ENCODE measurements at regions not wholly inside any gene's neighbourhood (a gene's known extent, or its start where the extent isn't known, plus 50 kb on each side); places are given as distances from the start of the nearest gene placed in this dataset.
"Not testable (repeated sequence)": the region's sequence is repeated elsewhere in the genome, so short reads cannot be mapped to it uniquely, and the experiment has no call there.

DNA sequence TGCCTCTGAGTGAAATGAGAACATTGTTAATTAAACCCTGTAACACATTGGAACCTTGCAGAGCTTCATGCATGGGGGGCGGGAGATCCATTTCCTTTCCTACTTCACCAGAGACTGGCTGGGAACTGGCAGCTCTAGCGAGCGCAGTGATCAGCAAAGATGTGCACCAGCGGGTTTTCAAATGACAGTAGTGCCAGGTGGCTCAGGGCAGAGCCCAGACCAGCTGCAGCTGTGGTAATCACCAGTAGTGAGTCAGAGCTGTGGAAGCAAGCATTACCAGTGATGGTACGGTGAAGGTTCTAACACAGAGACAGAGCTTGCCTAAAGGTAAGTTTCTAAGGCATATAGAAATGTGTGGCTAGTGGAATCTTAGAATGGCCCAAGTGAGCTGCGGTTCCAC is 1009.7 kb upstream of the CELF2 start:
- DNase-seq (ENCODE audit: low read depth in 2 of 2): no peak

DNA sequence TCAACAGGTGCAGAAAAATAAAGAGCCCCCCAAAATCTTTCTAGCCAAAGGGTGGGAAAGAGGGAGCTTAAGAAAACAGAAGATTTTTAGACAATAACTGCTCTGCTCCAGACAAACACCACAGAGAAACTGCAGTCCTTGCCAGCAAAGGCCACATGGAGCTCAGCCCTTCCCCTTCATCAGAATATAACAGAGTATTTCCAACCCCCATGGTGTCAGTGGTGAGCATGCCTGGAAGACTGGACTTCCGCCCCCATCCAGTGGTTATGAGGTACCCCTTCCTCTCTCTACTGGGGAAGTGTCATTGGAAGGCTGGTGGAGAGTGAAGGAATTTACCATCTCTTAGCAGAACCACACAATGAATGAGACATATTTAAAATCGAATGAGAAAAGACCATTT is 1007.3 kb upstream of the CELF2 start:
- no peak for DNase-seq (ENCODE audit: low read depth in 2 of 2)

DNA sequence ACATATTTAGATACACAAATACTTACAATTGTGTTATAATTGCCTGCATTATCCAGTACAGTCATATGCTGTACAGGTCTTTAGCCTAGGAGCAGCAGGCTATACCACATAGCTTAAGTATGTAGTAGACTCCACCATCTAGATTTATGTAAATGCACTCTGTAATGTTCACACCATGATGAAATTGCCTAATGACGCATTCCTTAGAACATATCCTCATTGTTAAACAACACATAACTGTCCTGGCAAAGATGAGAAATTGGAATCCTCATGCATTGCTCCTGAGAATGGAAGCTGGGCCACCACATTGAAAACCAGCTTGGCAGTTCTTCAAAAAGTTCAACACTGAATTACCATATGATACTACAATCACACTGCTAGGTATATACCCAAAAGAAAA is 1002.8 kb upstream of the CELF2 start:
- DNase-seq (ENCODE audit: low read depth in 2 of 2): no peak

DNA sequence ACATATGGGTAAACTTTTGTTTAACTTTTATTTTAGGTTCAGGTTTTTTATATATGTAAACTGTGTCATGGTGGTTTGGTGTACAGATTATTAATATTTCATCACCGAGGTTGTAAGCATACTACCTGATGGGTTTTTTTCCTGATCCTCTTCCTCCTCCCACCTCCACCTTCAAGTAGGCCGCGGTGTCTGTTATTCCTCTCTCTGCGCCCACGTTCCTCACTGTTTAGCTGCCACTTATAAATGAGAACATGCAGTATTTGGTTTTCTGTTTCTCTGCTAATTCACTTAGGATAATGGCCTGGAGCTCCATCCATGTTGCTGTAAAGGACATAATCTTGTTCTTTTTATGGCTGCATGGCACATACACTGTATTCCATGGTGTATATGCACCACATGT is 1000.0 kb upstream of the CELF2 start:
- no peak for DNase-seq (ENCODE audit: low read depth in 2 of 2)

DNA sequence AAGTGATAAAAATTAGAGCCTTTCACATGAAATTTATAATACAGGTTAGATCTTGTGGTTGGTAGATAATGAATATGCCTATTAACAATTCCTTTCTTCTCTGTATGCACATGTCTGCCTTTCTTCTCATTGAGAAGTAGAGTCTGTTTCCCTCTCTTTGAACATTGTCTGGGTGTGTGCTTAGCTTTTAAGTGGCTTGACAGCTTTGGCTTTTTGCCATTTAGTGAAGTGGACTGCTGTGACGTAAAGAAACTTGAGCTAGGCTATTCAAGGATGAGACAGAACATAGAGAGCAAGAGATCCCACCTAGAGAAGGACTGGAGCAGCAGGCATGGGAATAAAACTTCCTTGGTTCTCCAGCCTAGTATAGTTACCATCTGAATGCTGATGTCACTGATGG is 996.7 kb upstream of the CELF2 start:
- DNase-seq (ENCODE audit: low read depth in 2 of 2): no peak

DNA sequence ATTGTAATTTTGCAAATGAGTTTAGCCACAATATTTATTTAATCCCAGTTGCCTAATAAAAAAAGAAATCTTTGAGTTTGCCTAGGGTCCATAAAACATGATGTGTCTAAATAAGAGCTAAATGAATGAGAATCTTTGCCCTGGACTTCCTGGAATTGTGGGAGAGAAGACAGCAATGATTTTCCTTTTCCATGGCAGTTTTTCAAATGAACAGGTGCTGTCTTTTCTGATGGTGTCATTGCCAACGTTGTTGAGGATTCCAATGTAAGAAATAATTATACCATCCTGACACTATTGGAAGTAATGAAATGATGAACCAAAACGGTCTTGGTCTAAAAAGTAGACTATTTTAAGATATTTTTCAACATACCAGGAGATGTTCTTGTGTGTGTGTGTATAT is 984.7 kb upstream of the CELF2 start:
- no peak for DNase-seq (ENCODE audit: low read depth in 2 of 2)

DNA sequence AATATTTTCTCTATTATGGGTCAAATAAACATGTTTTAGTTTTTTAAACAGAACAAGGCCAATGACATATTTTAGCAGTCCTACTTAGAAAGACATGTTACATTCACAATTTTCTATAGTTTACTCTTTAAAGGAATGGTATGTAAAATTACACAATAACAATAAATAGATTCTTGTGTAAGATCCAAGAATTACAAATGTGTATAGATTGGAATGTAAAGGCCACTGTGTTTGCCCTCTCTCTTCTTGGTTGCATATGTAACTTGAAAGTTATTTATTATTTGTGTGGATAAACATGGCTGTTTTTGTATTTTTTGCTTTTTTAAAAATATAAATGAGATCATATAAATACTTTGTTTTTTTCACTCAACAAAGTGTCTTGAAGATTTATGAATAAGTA is 979.3 kb upstream of the CELF2 start:
- no peak for DNase-seq (ENCODE audit: low read depth in 2 of 2)

- no peak for DNase-seq (ENCODE audit: low read depth in 2 of 2)
Observed at GRCh38 chr10:10039595-10039994, 978.1 kb upstream of the CELF2 start.

DNA sequence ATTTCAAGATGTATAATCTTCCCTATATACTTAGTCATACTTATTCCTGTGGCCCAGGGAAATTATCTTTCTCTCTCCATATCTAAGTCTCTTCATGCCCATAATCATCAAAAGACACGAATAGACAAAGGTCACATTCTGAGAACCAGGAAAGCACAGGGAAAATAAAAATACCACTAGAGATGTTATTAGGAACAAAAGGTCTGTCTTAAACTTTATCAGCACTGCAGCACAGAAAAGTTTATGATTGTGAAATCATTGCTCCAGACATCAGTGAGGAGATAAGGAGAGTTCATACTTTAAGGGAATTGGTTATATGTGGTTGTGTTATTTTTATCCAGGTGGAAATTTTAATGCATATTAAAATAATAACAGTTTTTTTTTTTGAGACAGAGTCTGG is 974.6 kb upstream of the CELF2 start:
- no peak for DNase-seq (ENCODE audit: low read depth in 2 of 2)

DNA sequence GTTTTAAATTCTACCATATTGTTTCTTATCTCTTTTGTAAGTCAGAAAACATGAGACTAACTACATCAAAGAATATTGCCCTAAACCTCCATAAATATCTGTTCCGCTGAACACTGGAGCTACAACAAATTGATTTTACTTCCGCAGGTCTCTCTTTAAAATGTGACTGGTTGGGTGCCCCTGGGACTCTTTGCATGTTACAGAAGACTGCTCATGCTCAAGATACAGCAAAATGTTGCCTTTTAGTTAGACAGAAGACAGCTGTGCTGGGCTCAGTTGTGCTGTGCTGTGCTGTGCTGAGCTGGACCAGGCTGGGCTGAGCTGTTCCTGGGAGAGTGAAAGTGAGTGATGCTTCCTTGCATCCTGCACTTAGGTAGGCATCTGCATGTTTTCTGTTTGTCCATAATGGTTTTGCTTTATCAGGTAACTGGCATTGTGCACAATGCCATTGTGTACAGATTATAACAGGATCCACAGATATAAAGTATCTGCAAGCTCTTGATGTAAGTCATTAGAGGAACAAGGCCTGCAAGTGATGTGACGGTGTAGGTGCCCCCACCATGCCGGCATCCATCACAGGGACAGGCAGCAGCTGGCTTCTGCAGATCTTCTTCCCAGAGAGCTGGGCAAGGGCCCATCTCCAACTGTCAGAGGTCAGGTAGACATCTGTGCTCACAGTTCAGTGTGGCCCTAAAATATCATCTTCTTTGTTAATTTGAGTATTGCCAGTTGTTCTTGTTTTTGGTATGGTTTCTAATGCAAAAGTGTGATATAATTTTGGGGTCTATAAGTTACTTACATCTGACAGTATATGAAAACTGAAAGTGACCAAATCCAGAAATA is 972.5 kb upstream of the CELF2 start:
- DNase-seq (ENCODE audit: low read depth in 2 of 2): no peak

DNA sequence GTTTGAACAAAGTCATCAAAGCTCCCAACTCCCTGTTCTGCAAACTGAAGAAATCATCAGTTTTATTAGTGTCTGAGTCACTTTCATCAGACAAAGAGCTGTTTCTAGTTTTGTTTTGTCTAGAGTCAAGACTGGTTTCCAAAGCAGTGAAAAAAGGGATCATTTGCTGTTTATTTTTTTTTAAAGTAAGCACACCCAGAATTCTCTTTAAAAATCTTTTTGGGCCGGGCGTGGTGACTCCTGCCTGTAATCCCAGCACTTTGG is 972.0 kb upstream of the CELF2 start:
- no peak for DNase-seq (ENCODE audit: low read depth in 2 of 2)

- DNase-seq (ENCODE audit: low read depth in 2 of 2): no peak
Observed at GRCh38 chr10:10047426-10047825, 970.2 kb upstream of the CELF2 start.

DNA sequence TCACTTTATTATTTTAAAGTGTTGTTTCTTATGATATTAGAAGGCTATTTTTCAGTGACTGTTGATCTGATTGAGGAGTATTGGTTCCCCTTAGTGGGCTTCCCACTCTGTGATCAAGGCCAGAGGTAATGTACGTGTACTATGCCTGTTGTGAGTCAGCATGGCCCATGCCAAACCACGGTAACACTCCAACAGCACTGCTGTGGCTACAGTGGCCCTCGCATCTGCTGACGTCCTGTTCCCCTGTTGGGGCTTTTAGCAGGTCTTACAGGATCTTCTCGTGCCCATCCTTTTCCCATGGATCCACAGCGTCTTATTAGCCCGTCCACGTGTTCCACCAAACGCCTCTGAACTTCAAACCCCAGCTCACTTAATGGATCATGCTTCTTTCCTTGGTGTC is 964.6 kb upstream of the CELF2 start:
- DNase-seq (ENCODE audit: low read depth in 2 of 2): no peak

- no peak for DNase-seq (ENCODE audit: low read depth in 2 of 2)
Observed at GRCh38 chr10:10054466-10054865, 963.2 kb upstream of the CELF2 start.

- no peak for DNase-seq (ENCODE audit: low read depth in 2 of 2)
Observed at GRCh38 chr10:10055656-10056442, 961.8 kb upstream of the CELF2 start.

- DNase-seq (ENCODE audit: low read depth in 2 of 2): no peak
Observed at GRCh38 chr10:10056961-10057360, 960.7 kb upstream of the CELF2 start.

- DNase-seq (ENCODE audit: low read depth in 2 of 2): no peak
Observed at GRCh38 chr10:10067644-10068043, 950.0 kb upstream of the CELF2 start.

DNA sequence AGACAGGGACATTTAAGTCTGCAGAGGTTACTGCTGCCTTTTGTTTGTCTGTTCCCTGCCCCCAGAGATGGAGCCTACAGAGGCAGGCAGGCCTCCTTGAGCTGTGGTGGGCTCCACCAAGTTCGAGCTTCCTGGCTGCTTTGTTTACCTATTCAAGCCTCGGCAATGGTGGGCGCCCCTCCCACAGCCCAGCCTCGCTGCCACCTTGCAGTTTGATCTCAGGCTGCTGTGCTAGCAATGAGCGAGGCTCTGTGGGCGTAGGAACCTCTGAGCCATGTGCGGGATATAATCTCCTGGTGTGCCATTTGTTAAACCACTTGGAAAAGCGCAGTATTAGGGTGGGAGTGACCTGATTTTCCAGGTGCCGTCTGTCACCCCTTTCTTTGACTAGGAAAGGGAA is 942.8 kb upstream of the CELF2 start:
- DNase-seq (ENCODE audit: low read depth in 2 of 2): not testable (repeated sequence)

DNA sequence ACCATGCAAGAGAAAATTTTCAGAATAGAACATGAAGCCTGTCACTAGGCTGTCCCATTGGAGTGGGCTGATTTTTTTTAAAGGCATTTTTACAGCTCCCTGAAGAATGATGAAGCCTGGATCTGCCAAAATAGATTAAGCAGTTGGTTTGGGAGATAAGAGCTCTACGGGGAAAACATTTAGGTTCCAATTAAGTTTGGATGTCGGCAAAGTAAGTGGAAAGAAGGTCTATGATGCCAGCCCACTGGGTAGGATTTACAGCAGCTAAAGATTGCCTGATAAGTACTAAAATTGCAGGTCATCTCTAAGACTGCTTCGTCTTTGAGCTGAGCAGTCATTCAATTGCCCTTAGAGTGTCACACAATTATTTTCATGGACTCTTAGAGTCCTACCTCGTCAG is 939.2 kb upstream of the CELF2 start:
- no peak for DNase-seq (ENCODE audit: low read depth in 2 of 2)

- no peak for DNase-seq (ENCODE audit: low read depth in 2 of 2)
Observed at GRCh38 chr10:10092581-10092980, 925.1 kb upstream of the CELF2 start.

- no peak for DNase-seq (ENCODE audit: low read depth in 2 of 2)
Observed at GRCh38 chr10:10093021-10093420, 924.7 kb upstream of the CELF2 start.

- no peak for DNase-seq (ENCODE audit: low read depth in 2 of 2)
Observed at GRCh38 chr10:10094691-10095090, 923.0 kb upstream of the CELF2 start.

- DNase-seq (ENCODE audit: low read depth in 2 of 2): no peak
Observed at GRCh38 chr10:10096296-10096695, 921.4 kb upstream of the CELF2 start.

- DNase-seq (ENCODE audit: low read depth in 2 of 2): no peak
Observed at GRCh38 chr10:10096898-10097297, 920.8 kb upstream of the CELF2 start.
